GF-D8 (cell line): ENCODE measurements at regions not wholly inside any gene's neighbourhood (a gene's known extent, or its start where the extent isn't known, plus 50 kb on each side); places are given as distances from the start of the nearest gene placed in this dataset.

Experiments used
- DNase-seq: peaks from one replicate; lab custom pipeline; 2025; lab: John Stamatoyannopoulos, UW

GRCh38 chr10:62632071-62632809 is 172.3 kb upstream of the ADO start:
- DNase-seq: no peak

- DNase-seq: no peak
Observed at GRCh38 chr10:62633976-62634375, 170.5 kb upstream of the ADO start.

GRCh38 chr10:62634576-62634975 is 169.9 kb upstream of the ADO start:
- DNase-seq: no peak

DNA sequence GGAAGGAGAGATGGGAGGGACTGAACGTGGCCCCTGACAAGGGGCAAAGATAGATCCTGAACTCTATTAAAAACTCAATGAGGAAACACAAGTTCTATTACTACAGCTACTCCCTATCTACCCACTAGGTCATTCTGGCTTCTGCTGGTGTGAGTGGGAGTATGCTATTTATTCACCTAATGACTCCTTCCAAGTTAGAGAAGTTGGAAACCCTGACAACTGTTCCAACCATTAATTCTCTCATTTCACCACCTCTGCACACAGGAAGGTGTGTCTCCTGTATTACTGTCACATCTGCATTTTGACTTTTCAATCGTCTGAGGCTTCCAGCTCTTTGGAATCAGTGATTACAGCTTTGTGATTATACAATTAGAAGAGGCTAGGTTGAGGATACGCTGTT is 169.4 kb upstream of the ADO start:
- DNase-seq: no peak

GRCh38 chr10:62636825-62637248 is 167.7 kb upstream of the ADO start:
- DNase-seq: no peak

DNA sequence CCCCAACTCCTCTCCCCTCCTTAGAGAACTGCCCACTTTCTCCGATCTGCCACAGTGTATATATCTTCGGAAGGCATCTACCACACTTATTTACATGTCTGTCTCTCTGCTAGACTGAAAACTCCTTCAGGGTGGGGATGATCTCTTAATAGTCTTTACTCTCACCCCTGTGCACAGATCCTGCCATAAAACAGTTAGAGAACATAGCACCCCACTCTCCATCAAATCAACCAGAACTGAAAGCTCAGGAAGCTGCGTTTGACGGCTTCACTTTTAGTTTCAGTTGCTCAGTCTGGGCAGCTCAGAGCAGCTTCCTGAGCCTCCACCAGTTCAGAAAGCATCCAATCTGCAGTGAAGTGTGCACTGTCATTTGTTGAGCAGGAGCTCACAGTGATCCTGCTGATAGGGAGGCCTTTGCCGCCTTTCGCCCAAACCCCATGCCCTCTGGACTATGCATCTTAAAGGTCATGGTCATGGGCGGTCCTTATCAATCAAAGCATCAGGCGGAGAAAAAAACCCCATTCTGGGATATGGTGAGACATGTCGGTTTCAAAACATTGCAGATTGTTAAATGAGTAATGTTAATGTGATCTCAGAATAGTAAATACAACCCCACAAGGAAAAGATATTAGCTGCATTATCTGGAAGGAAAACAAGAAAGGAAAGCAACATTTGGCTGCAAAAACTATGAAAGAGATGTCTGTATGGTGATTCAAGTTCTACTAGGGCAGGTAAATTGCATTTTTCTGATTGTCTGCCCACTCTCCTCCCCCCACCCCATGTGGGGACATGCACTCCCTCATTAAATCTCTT is 167.1 kb upstream of the ADO start:
- no peak for DNase-seq

DNA sequence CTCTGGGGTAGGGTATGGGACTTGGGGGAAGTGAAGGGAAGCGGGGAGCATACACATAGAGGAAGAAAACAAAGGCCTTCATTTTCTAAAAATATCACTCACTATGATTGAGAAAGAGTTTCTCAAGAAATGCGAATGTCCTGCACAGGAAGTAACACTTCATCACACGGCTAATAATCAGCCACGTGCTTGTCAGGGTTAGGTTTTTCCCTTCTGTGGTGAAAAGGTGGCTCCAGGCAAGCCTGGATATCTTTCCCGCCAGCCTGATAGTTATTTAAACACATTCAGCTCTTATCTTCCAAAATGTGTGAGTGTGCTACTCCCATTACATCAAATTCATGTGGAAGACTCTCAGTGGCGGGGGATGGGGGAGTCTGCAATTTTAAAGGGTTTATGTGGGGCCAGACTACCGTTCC is 166.4 kb upstream of the ADO start:
- DNase-seq: no peak

DNA sequence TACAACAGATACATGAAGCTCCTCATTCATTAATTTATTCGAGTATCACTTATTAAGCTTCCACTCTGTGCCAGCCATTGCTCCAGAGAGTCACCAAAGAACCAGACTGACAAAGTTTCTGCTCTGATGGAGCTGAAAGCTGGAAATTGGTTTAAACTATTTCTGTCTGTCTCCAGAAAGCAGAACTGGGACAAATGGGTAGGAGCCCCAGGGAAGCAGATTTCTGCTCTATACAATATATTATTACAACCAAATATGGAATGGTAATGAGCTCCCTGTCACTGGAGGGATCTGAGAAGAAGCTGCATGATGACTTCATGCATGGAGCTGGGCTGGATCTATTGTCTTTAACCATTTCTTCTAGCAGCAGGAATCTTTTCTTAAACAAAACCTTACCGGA is 165.4 kb upstream of the ADO start:
- DNase-seq: no peak

DNA sequence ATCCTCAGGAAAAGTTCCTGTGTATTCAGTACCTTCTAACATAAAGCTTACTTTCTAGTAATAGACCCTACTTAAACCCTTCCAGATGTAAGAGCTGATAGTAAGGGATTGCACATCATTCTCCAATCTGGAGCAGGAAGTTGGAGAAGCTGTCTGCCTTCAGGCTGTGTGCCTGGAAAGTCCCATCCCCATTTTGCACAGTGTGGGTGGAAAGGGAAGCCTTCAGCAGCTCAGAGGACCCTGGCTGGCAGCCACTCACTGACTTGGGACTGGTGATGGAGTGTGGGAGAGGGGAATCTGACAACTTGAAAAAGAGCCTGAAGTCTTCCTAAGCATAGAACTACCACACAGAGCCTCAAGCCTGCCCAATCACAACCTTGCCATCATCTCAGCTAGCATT is 164.1 kb upstream of the ADO start:
- no peak for DNase-seq

GRCh38 chr10:62643606-62644587 is 160.6 kb upstream of the ADO start:
- no peak for DNase-seq

GRCh38 chr10:62647375-62648092 is 157.0 kb upstream of the ADO start:
- DNase-seq: no peak

DNA sequence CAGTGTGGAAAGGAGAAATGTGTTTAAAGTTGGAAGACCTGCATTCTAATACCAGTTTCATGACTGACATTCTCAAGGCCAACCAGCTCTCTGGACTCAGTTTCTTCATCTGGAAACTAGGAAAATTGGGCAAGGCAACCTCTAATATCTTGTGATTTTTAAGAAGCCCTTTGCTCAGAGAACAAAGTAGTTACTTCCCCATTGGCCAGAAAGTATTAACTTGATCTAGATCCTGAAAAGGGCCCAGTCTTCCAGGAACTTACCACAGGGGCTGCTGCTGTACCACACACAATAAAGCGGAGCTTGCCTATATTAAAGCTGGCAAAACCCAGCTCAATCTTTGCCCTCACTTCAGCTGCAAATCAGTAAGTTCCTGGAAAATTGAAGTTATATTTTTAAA is 155.6 kb upstream of the ADO start:
- no peak for DNase-seq

DNA sequence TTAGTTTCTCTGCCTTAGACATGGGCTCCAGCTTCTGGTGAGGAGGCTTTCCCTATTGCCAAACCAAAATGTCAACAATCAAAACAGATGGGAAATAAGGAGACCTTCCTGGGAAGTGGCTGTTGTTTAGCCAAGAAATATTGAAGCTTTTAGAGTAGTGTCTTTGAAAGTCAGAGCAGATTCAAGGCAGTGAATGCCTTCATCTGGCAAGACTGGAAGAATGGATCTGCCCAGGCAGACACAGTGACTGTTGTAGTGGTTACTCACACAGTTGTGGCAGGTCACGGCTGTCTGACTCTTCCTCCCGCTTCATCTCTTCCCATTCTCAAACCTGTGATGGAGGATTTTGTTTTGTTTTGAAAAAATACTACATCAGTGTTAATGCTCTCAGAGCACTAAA is 154.1 kb upstream of the ADO start:
- no peak for DNase-seq

- DNase-seq: no peak
Observed at GRCh38 chr10:62651341-62651740, 153.2 kb upstream of the ADO start.

DNA sequence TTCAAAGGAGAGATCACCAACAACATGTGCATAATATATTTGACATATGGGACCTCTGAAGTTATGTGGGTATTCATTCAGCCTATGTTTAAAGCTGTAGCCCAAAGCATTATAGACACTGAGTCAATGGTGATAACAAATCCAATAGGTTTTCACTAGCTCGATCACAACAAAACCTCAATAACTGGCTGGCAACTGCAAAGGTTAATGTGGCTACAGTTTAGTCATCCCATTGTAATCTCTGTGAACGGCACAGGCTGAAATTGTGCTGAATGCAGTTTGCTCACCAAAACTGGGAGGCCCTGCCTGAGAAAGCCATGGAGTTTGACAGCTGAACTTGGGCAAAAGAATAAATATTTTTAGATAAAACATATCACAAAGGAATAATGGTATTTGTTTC is 152.4 kb upstream of the ADO start:
- DNase-seq: no peak

DNA sequence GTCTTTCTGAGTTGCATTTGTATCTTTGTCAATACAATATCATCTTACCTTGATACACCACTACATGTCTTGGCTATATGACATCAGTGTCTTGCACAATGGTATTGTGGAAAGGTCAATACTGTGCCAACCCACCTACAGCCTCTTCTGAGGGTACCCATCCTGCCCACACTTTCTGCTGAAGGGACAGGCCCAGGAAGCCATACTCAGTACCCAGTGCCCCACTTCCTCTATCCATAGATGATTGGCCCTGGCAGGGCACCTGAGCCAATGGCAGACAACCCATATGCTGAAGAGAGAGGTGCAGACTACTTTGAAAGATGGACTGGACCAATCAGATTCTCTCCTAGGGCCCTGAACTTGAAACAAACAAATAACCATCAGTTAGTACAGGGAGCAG is 152.0 kb upstream of the ADO start:
- no peak for DNase-seq

DNA sequence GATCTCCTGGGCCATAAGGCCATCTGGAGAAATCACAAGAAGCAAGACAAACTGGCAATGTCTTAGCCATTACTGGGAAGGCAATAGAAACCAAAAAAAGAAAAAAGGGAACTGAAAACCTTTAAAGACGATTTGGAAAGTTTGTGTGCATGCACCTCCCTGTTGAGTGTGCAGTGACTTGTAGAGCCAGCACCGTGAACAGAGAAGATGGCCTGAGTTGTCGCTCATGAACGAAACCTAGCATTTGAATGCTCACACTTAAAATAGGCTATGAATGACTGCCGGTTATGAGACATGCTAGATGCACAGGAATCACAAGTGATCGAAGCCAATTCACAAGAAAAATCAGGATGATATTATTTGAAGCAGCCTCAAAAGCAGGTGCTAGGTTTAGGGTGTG is 151.3 kb upstream of the ADO start:
- DNase-seq: no peak

DNA sequence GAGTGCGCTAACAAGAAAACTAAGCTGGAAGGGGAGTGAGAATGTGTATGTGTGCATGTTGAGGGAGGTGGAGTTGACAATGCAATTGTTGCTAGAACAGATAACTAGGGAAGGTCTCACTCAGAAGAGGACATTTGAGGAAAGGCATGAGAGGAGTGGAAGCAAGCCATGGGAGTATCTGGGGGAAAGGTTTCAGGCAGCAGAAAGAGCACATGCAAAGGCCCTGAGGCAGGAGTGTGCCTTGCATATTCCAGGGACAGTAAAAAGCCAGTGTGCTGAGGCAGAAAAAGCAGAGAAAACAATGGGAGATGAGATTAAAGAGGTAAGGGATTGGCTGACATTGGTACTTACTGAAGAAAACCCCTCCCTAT is 149.6 kb upstream of the ADO start:
- DNase-seq: no peak

- no peak for DNase-seq
Observed at GRCh38 chr10:62655337-62655994, 149.1 kb upstream of the ADO start.

DNA sequence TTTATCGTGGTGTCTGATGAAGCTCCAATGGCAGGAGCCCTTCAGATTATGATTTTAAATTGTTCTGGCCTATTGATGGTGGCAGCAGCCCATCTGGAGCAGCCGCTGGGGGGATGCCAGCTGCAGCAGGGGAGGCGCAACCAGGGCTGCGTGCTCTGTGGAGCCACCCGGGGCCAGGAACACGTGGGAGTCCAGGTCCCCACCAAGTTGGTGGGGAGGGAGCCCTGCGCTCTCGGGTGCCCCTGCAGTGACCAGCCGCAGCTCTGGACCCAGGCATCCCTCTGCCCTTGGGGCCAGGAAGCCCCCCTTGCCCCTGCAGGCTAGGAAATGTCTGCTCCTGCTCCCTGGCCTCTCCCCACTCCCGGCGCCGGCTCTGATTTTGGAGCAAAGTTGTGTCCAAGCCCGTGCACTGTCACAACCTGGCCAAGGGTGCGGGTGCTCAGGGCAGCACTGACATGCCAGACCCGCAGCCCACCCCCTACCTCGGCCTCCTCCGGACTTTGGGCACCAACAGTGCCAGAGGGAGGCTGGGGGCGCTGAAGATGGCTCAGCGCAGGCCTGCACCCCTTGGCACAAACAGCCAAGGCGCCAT is 147.2 kb upstream of the ADO start:
- no peak for DNase-seq

GRCh38 chr10:62658516-62658915 is 146.0 kb upstream of the ADO start:
- DNase-seq: no peak
